SK-N-SH (cell line): ENCODE measurements at regions not wholly inside any gene's neighbourhood (a gene's known extent, or its start where the extent isn't known, plus 50 kb on each side); places are given as distances from the start of the nearest gene placed in this dataset.

Source experiments
- CTCF ChIP-seq: fragments of 200-600 bp; sonication (generic); IDR thresholded peaks from 2 replicates; pipeline ENCODE4 v1.6.1; 2017; ENCODE audit warnings: antibody characterized with exemption, mild to moderate bottlenecking, moderate library complexity
- EP300 ChIP-seq, 2 experiments: IDR thresholded peaks; 2 replicates each; pipeline versions ENCODE4 v1.4.0 to v1.6.1; 2012; ENCODE audit warnings: borderline replicate concordance in 1 of 2, low read depth in 1 of 2, low read length in 1 of 2
- EZH2phosphoT487 ChIP-seq: fragments of 200-600 bp; sonication (generic); IDR thresholded peaks from 2 replicates; pipeline ENCODE4 v1.6.1; 2017; ENCODE audit warnings: low read depth, mixed run types, mild to moderate bottlenecking, antibody characterized with exemption, moderate library complexity, borderline replicate concordance
- JUND ChIP-seq: IDR thresholded peaks from 2 replicates; pipeline ENCODE4 v1.4.0; 2012
- NFIC ChIP-seq: IDR thresholded peaks from 2 replicates; pipeline ENCODE4 v1.4.0; 2012; ENCODE audit warnings: borderline replicate concordance
- POLR2AphosphoS5 ChIP-seq: IDR thresholded peaks from 2 replicates; pipeline ENCODE4 v1.6.1; 2012; ENCODE audit warnings: low read depth, low read length
- RAD21 ChIP-seq: IDR thresholded peaks from 2 replicates; pipeline ENCODE4 v1.6.1; 2012; ENCODE audit warnings: mild to moderate bottlenecking, low read length
- REST ChIP-seq: IDR thresholded peaks from 2 replicates; pipeline ENCODE4 v1.6.1; 2012; ENCODE audit warnings: mild to moderate bottlenecking, low read depth, low read length, moderate library complexity
- TF ChIP-seq, protein P1 (sequence below): IDR thresholded peaks from 2 replicates; pipeline ENCODE4 v1.4.0; 2012; ENCODE audit warnings: low read depth, borderline replicate concordance

- TF ChIP-seq, protein P1, sequence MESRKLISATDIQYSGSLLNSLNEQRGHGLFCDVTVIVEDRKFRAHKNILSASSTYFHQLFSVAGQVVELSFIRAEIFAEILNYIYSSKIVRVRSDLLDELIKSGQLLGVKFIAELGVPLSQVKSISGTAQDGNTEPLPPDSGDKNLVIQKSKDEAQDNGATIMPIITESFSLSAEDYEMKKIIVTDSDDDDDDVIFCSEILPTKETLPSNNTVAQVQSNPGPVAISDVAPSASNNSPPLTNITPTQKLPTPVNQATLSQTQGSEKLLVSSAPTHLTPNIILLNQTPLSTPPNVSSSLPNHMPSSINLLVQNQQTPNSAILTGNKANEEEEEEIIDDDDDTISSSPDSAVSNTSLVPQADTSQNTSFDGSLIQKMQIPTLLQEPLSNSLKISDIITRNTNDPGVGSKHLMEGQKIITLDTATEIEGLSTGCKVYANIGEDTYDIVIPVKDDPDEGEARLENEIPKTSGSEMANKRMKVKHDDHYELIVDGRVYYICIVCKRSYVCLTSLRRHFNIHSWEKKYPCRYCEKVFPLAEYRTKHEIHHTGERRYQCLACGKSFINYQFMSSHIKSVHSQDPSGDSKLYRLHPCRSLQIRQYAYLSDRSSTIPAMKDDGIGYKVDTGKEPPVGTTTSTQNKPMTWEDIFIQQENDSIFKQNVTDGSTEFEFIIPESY = no peak
- TF ChIP-seq POLR2AphosphoS5 (no peak), EP300 (IDR thresholded peaks at IDR 0.05; ENCODE audit: borderline replicate concordance in 1 of 2, low read depth in 1 of 2, low read length in 1 of 2) (no peak), CTCF (no peak), NFIC (no peak), JUND (no peak), EZH2phosphoT487 (no peak), REST (no peak), RAD21 (no peak)
Measured at GRCh38 chr5:103347716-103348423, 89.3 kb downstream of the MACIR start.
